ENCODE measurements at regions not wholly inside any gene's neighbourhood (a gene's known extent, or its start where the extent isn't known, plus 50 kb on each side); places are given as distances from the start of the nearest gene placed in this dataset.

DNA sequence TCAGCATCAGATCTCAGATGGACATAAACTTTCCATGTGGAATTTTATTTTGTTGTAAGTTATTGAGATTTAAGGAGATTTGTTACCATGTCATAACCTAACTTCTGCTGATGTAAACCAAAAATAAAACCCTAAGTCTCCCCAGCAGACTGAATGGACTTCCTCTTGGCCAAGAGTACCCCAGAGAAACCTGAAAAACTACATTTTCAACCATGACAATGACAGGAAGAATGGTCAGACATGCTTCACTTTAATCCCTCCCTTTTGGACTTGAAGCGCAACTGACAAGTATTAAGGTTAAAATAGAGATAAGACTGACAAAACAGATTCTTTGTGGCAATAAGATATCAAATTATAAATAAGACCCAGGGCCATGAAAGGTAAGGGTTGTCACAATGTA lies 579.7 kb upstream of the RAG2 start:
- no peak for DNase-seq

GRCh38 chr11:37171451-37171850 lies 573.4 kb upstream of the RAG2 start:
- Histone ChIP-seq H3K4me2 (replicated peaks; ENCODE audit: extremely low read depth, low read length, poor library complexity, severe bottlenecking) (no peak overlapping the region), H3K4me1 (ENCODE audit: control insufficient read depth in 1 of 2, insufficient read depth in 2 of 2, low read length in 2 of 2) (no peaks in the 10 kb centered on the region), H3K27ac (ENCODE audit: low read depth in 1 of 2, low read length in 2 of 2) (no peak overlapping the region), H4K20me1 (ENCODE audit: insufficient read depth, low read length) (no peaks in the 10 kb centered on the region), H3K9ac (ENCODE audit: insufficient read depth, low read length, poor library complexity, severe bottlenecking) (no peak overlapping the region), H3K27me3 (ENCODE audit: control insufficient read depth in 2 of 2, insufficient read depth in 2 of 2, low read length in 2 of 2) (no peaks in the 10 kb centered on the region), H2AFZ (ENCODE audit: insufficient read depth, low read depth, low read length, poor library complexity, severe bottlenecking) (no peak overlapping the region), H3K36me3 (replicated peaks in 1 of 2; ENCODE audit: control insufficient read depth in 1 of 2, insufficient read depth in 2 of 2, low read length in 2 of 2) (no peaks in the 10 kb centered on the region), H3K9me3 (replicated peaks in 1 of 2; ENCODE audit: control insufficient read depth in 1 of 2, insufficient read depth in 1 of 2, low read length in 2 of 2) (peaks cover 0 to 15% of the 10 kb centered on the region in 2 donors), H3K79me2 (ENCODE audit: insufficient read depth, low read length) (no peaks in the 10 kb centered on the region), H3K4me3 (replicated peaks in 1 of 3; ENCODE audit: low read depth in 2 of 3, low read length in 3 of 3) (no peak overlapping the region)
- DNase-seq, result no peak
- intact Hi-C loops (cut with micrococcal nuclease), result no loop called here
- H3K4me3 Mint-ChIP-seq, result no peak overlapping the region
- no peaks in the 10 kb centered on the region for H3K27me3 Mint-ChIP-seq (ENCODE audit: low read depth in 3 of 3)
- H3K36me3 Mint-ChIP-seq, result no peaks in the 10 kb centered on the region
- no peak for TF ChIP-seq CTCF (IDR thresholded peaks at IDR 0.05)
- no peaks in the 10 kb centered on the region for H3K4me1 Mint-ChIP-seq
- no peak overlapping the region for H3K27ac Mint-ChIP-seq
- WGBS (ENCODE audit: insufficient coverage), result 92% methylated on average over 2 of the region's 2 CpGs
- H3K9me3 Mint-ChIP-seq, result peaks cover 0 to 6% (median 3%) of the 10 kb centered on the region in 7 donors

More for the DNA sequence above, 579.7 kb upstream of the RAG2 start:
- no peak overlapping the region for H2AFZ ChIP-seq (ENCODE audit: insufficient read depth, low read depth, low read length, poor library complexity, severe bottlenecking)
- no peaks in the 10 kb centered on the region for H3K36me3 ChIP-seq (replicated peaks in 1 of 2; ENCODE audit: control insufficient read depth in 1 of 2, insufficient read depth in 2 of 2, low read length in 2 of 2)
- no peaks in the 10 kb centered on the region for H3K4me1 ChIP-seq (ENCODE audit: control insufficient read depth in 1 of 2, insufficient read depth in 2 of 2, low read length in 2 of 2)
- H3K36me3 Mint-ChIP-seq, result no peaks in the 10 kb centered on the region
- no peak overlapping the region for H3K27ac ChIP-seq (ENCODE audit: low read depth in 1 of 2, low read length in 2 of 2)
- no peak for TF ChIP-seq CTCF (IDR thresholded peaks at IDR 0.05)
- H3K27me3 ChIP-seq (ENCODE audit: control insufficient read depth in 2 of 2, insufficient read depth in 2 of 2, low read length in 2 of 2), result no peaks in the 10 kb centered on the region
- WGBS (ENCODE audit: insufficient coverage), result no CpG with 5 or more reads among the region's 1 CpG
- no peaks in the 10 kb centered on the region for H3K27me3 Mint-ChIP-seq (ENCODE audit: low read depth in 3 of 3)
- no peaks in the 10 kb centered on the region for H3K79me2 ChIP-seq (ENCODE audit: insufficient read depth, low read length)
- no peaks in the 10 kb centered on the region for H3K4me1 Mint-ChIP-seq
- H3K9me3 Mint-ChIP-seq, result peaks cover 0 to 5% (median 2%) of the 10 kb centered on the region in 7 donors
- H3K4me3 ChIP-seq (replicated peaks in 1 of 3; ENCODE audit: low read depth in 2 of 3, low read length in 3 of 3), result no peak overlapping the region
- H3K4me3 Mint-ChIP-seq, result no peak overlapping the region
- H4K20me1 ChIP-seq (ENCODE audit: insufficient read depth, low read length), result no peaks in the 10 kb centered on the region
- no peak overlapping the region for H3K9ac ChIP-seq (ENCODE audit: insufficient read depth, low read length, poor library complexity, severe bottlenecking)
- H3K9me3 ChIP-seq (replicated peaks in 1 of 2; ENCODE audit: control insufficient read depth in 1 of 2, insufficient read depth in 1 of 2, low read length in 2 of 2), result peaks cover 0 to 6% of the 10 kb centered on the region in 2 donors
- intact Hi-C loops (cut with micrococcal nuclease), result no loop called here
- no peak overlapping the region for H3K27ac Mint-ChIP-seq
- no peak overlapping the region for H3K4me2 ChIP-seq (replicated peaks; ENCODE audit: extremely low read depth, low read length, poor library complexity, severe bottlenecking)
